ENCODE measurements at regions not wholly inside any gene's neighbourhood (a gene's known extent, or its start where the extent isn't known, plus 50 kb on each side); places are given as distances from the start of the nearest gene placed in this dataset.

DNA sequence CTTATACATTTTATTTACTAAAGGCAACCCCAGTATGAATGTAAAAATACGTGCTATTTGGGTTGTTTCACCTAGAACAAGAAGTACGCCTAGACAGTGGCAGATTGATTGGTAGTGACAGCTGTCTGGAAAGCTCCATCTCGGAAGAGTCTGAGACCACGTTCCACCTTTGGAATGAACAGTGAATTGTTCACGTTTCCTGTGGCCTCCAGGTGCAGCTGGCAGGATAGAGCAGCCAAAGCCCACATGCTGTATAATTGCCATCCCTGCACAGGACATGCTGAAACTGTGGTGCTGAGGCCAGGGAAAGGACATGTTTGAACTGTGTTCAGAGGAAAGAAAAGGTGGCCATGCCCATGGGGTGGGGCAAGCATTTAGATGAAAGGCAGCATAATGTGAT, 218.7 kb upstream of the MTNR1B start:
- CTCF ChIA-PET = no interaction called here
- Mint-ChIP-seq H3K27ac (no peak overlapping the region), H3K4me1 (no peaks in the 10 kb centered on the region), H3K9me3 (no peaks in the 10 kb centered on the region), H3K36me3 (ENCODE audit: low read depth) (no peaks in the 10 kb centered on the region), H3K4me3 (no peak overlapping the region), H3K27me3 (no peaks in the 10 kb centered on the region)
- POLR2A ChIA-PET = no interaction called here
- DNase-seq = no peak

DNA sequence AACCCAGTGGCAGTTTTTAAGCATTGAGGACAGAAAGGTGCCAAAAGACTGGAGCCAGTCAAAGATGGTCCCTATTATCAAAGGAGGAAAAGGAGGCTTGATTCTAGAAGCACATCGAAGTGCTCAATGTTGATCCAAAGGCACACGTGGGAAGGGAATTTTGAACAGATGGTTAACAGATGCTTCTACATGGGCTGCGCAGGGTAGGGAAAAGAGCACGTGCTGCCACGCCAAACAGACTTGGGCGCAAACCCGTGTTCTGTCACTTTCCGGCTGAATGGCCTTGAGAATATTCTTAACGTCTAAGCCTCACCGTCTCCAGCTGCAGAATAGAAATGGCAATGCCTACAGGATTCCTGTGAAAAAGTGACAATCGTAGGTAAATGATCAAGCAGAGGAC, 217.9 kb upstream of the MTNR1B start:
- no peaks in the 10 kb centered on the region for H3K27me3 Mint-ChIP-seq
- no peak for DNase-seq
- H3K36me3 Mint-ChIP-seq (ENCODE audit: low read depth) = no peaks in the 10 kb centered on the region
- no peaks in the 10 kb centered on the region for H3K9me3 Mint-ChIP-seq
- no peaks in the 10 kb centered on the region for H3K4me1 Mint-ChIP-seq
- H3K4me3 Mint-ChIP-seq = no peak overlapping the region
- no peak overlapping the region for H3K27ac Mint-ChIP-seq
- CTCF ChIA-PET = no interaction called here
- POLR2A ChIA-PET = no interaction called here

DNA sequence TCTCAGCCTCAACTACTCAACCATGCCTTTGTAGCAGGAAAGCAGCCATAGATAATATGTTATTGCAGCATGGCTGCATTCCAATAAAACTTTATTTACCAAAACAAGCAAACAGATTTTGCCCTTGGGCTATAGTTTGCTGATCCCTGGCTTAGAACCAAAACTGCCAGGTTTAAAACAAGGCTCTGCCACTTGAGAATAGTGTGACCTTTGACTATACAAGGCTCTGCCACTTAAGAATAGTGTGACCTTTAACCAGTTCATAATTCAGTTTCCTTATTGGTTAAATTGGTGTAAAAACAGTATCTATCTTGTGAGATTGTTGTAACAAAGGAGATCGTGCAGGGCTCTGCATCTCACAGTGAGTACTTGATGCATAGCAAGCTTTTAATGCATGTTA, 217.3 kb upstream of the MTNR1B start:
- Mint-ChIP-seq H3K27me3 (no peaks in the 10 kb centered on the region), H3K9me3 (no peaks in the 10 kb centered on the region), H3K36me3 (ENCODE audit: low read depth) (no peaks in the 10 kb centered on the region), H3K4me3 (no peak overlapping the region), H3K27ac (no peak overlapping the region), H3K4me1 (no peaks in the 10 kb centered on the region)
- ChIA-PET POLR2A (no interaction called here), CTCF (no interaction called here)
- DNase-seq = no peak

DNA sequence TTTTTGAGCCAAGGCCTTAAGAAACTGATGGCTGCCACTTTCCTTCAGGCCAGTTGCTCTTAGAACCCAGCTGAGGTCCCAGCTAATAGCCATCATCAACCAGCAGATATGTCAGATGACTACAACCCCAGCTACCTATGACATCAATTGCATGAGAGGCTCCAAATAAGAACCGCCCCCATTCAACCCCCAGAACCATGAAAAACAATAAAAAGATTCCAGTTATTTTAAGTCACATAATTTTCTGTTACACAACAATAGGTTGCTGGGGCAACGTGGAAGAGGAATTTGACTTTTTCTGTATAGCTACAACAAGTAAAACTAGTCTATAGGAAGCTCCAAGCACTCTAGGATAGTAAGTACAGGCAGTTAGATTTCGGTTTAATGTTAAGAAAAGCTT, 216.3 kb upstream of the MTNR1B start:
- ChIA-PET CTCF (no interaction called here), POLR2A (no interaction called here)
- H3K4me1 Mint-ChIP-seq = no peaks in the 10 kb centered on the region
- no peak overlapping the region for H3K4me3 Mint-ChIP-seq
- H3K27ac Mint-ChIP-seq = no peak overlapping the region
- H3K27me3 Mint-ChIP-seq = no peaks in the 10 kb centered on the region
- H3K36me3 Mint-ChIP-seq (ENCODE audit: low read depth) = no peaks in the 10 kb centered on the region
- H3K9me3 Mint-ChIP-seq = no peaks in the 10 kb centered on the region
- DNase-seq = no peak

DNA sequence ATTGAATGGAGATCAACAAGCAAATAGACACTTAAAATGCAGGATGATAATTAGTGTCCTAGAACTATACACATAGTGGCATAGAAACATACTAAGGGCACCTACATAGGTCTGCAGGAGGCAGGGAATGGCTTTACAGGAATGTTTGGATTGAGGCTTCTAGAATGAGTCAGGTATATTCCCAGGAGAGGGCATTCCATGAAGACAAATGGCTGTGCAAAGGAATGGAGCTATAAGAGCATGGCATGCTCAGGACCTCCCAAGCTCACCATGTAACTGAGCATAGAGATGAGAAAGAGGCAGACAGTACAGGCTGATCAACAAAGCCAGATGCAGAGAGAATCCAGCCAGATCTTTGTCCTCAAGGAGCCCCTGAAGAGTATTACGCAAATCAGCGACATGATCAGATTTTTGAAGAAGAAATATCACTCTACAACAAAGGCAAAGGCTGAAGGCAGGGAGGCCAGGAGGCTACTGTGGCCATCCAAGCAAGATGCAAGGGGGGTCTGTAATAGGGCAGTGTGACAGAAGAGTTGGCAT, 211.1 kb upstream of the MTNR1B start:
- H3K27ac Mint-ChIP-seq = no peak overlapping the region
- H3K4me3 Mint-ChIP-seq = no peak overlapping the region
- CTCF ChIA-PET = no interaction called here

DNA sequence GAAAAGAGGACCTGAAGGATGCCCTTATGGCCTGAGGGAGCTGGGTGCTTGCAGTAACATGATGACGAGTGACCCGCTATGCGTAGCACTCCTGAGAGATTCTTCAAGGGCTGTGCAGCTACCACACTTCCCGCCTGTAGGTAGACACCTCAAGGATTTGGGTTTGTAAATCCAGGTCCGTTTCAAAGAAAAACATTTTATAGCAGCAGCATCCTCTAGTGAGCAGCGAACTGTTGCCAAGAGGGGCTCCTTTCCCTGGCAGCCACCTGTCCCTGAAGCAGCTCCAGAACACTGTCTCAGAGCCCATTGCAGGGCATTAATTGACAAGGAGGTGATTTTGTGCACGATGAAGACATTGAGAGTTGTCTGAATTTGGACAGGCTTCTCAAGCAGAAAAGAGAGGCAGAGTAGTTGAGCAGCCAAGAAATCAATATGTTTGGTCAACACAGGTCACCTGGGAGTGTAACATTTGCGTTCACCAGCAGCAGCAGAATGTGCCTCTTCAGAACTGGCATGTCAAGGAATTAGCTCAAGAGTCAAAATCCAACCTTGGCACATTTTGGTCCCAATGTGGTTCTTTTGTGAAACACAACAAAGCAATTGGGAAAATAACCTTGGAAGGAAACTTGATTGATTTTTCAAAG, 209.8 kb upstream of the MTNR1B start:
- ChIA-PET POLR2A (no interaction called here), CTCF (no interaction called here)
- Mint-ChIP-seq H3K36me3 (ENCODE audit: low read depth) (no peaks in the 10 kb centered on the region), H3K4me1 (no peaks in the 10 kb centered on the region), H3K27ac (no peak overlapping the region), H3K4me3 (no peak overlapping the region), H3K9me3 (no peaks in the 10 kb centered on the region), H3K27me3 (no peaks in the 10 kb centered on the region)
- DNase-seq = no peak

More for the DNA sequence above, 211.1 kb upstream of the MTNR1B start:
- Mint-ChIP-seq H3K36me3 (ENCODE audit: low read depth) (no peaks in the 10 kb centered on the region), H3K4me1 (no peaks in the 10 kb centered on the region), H3K27me3 (no peaks in the 10 kb centered on the region), H3K9me3 (no peaks in the 10 kb centered on the region)
- no peak for DNase-seq
- POLR2A ChIA-PET = no interaction called here

DNA sequence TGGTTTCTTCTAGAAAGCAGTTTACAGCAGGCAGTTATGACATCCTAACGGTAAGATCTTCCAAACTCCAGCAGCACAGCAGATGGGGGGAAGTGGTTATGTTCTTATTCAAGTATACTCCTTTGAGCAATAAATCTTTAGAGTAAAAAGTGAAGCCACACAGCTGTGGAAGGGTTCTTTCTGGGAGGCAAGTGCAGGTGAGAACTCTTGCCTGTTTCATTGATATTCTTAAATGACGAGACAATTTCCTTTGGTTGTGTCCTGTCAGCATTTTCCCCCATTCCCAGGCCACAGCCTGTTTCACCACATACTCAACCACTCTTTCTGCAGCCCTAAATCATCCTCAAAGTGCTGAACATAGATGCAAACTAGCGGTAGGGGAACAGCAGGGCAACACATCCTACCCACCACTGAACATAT, 207.3 kb upstream of the MTNR1B start:
- Mint-ChIP-seq H3K27ac (no peak overlapping the region), H3K27me3 (peaks cover 2% of the 10 kb centered on the region), H3K9me3 (no peaks in the 10 kb centered on the region), H3K36me3 (ENCODE audit: low read depth) (no peaks in the 10 kb centered on the region), H3K4me1 (no peaks in the 10 kb centered on the region), H3K4me3 (no peak overlapping the region)
- POLR2A ChIA-PET = no interaction called here
- CTCF ChIA-PET = no interaction called here
- DNase-seq = no peak

DNA sequence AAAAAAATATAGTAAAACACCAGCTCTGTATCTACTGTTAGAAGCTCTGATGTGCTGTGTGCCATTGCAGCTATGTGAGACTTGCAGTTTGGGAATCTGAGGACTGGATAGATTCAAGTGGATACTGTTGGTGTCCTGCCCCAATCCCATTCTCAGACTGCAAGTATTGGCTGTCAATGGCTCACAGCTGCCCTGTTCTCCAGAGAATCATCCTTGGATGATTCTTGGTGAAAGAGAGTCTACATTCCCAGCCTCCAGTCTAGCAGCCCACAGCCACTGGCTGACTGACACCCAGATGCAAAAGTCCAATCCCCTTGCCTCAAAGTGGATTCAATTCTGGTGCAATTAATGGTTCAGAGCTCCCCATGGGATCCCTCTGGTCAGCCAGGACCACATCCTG, 206.1 kb upstream of the MTNR1B start:
- no peak overlapping the region for H3K27ac Mint-ChIP-seq
- H3K9me3 Mint-ChIP-seq = no peaks in the 10 kb centered on the region
- POLR2A ChIA-PET = no interaction called here
- CTCF ChIA-PET = no interaction called here
- DNase-seq = no peak
- no peaks in the 10 kb centered on the region for H3K4me1 Mint-ChIP-seq
- no peak overlapping the region for H3K4me3 Mint-ChIP-seq
- no peaks in the 10 kb centered on the region for H3K36me3 Mint-ChIP-seq (ENCODE audit: low read depth)
- peaks cover 6% of the 10 kb centered on the region for H3K27me3 Mint-ChIP-seq

DNA sequence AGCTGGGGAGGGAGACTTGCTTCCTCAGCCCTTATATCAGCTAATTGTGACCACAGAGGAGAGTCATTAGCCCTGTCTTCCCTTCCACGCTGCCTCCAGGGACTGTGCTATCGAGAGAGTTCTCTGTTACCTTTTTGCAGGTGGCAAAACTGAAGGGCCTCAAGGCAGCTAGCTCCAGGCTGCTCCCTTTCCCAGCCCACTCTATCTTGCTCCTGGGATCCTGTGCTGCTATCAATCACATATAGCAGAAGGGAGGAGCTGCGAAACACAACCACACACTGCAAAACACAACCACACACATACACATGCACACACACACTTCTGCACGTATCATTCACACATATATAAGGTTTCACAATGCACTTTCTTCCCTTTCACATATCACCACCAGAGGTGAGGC, 205.3 kb upstream of the MTNR1B start:
- Mint-ChIP-seq H3K27ac (no peak overlapping the region), H3K9me3 (no peaks in the 10 kb centered on the region), H3K4me1 (no peaks in the 10 kb centered on the region), H3K4me3 (no peak overlapping the region), H3K36me3 (ENCODE audit: low read depth) (no peaks in the 10 kb centered on the region), H3K27me3 (peaks cover 6% of the 10 kb centered on the region)
- DNase-seq = no peak
- CTCF ChIA-PET = no interaction called here
- POLR2A ChIA-PET = no interaction called here

DNA sequence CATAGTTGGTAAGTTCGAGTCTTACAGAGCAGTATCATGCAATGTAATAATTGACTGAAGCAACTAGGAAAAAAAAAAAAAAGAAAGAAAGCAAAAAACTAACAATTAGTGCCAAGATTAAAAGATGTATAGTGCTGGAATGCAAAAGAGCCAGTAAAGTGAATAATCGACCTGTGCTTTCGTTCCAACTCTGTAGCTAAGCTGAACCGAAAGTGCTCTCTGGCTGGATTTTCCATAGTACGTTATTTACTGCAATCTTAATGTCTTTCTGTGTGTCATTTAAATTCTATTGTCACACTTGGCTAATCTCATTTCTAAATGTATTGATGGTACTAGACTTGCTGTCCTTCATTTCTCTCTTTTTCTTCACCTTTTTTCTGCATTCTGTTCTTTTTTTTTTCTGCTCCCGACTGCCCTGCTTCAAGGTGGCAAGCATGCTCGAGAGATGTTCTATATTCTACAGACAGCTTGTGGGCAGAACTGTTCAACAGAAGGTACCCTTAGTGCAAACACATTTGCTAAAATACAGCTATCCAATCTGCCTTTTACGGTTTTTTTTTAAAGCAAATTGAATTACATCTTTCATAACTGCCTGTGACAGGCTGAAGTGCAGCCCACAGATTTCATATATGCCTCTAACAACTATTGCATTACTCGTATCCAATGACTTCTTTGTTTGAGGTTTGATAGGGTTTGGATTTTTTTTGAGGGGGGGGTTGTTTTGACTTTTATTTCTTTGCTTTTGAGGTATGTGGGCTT, 204.2 kb upstream of the MTNR1B start:
- H3K9me3 Mint-ChIP-seq = no peaks in the 10 kb centered on the region
- CTCF ChIA-PET = no interaction called here

DNA sequence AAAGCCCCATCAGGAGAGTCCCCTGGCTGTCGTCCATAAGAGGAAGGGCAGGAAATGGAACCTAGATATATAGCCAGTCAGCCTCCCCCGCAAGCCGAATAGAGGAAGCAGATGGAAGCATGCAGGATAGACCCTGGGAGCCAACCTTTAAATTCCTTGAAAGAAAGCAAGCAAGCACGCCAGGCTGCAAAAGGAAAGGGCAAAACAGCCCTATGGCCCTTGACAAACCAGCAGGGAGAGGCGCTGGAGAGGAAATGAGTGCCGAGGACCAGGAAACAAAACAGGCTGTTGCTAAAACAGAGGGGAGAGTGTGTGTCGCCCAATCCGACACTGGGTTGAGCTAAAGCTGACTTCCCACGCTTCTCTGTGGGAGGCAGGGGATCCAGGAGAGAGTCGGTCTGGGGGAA, 203.5 kb upstream of the MTNR1B start:
- no peak for DNase-seq
- Mint-ChIP-seq H3K27ac (no peak overlapping the region), H3K9me3 (no peaks in the 10 kb centered on the region), H3K36me3 (ENCODE audit: low read depth) (no peaks in the 10 kb centered on the region), H3K27me3 (peaks cover 6% of the 10 kb centered on the region), H3K4me3 (no peak overlapping the region), H3K4me1 (no peaks in the 10 kb centered on the region)
- ChIA-PET CTCF (no interaction called here), POLR2A (no interaction called here)

More for the DNA sequence above, 204.2 kb upstream of the MTNR1B start:
- Mint-ChIP-seq H3K4me3 (no peak overlapping the region), H3K4me1 (no peaks in the 10 kb centered on the region), H3K36me3 (ENCODE audit: low read depth) (no peaks in the 10 kb centered on the region), H3K27me3 (peaks cover 6% of the 10 kb centered on the region), H3K27ac (no peak overlapping the region)
- DNase-seq = no peak
- POLR2A ChIA-PET = no interaction called here

DNA sequence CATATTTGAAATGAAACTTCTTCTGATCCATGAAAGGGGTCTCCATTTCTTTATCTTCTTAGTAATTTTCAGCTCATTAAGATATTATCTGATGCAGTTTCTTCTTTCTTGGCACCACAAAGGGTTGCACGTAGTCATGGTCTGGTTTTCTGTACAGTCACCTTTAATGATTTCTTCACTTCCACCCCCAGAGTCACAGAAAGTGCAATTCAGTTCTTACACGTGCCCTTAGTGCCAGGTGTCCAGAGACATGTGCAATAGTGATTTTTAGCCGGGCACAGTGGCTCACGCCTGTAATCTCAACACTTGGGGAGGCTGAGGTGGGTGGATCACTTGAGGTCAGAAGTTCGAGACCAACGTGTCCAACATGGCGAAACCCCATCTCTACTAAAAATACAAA, 202.8 kb upstream of the MTNR1B start:
- POLR2A ChIA-PET = no interaction called here

DNA sequence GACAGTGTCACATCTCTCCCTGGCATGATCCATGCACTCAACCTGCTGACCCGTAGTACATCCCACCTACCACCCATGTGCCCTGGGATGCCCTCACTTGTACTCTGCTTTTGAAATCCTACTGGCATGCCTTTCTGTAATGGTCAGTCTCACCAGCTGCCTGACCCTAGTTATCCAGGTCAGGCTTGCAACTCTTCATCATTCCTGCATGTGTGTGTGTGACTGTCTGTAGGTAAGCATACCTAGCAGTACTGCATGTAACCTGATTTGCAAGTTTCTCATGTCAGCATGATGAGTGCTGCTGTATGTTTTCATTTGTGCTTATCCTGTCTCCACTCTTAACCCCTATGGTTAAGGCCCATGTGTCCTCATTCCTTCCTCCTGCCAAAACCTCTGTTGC, 202.0 kb upstream of the MTNR1B start:
- POLR2A ChIA-PET = no interaction called here
- Mint-ChIP-seq H3K4me1 (no peaks in the 10 kb centered on the region), H3K27me3 (peaks cover 6% of the 10 kb centered on the region), H3K36me3 (ENCODE audit: low read depth) (no peaks in the 10 kb centered on the region), H3K27ac (no peak overlapping the region), H3K9me3 (no peaks in the 10 kb centered on the region), H3K4me3 (no peak overlapping the region)
- CTCF ChIA-PET = no interaction called here
- DNase-seq = no peak

More for the DNA sequence above, 202.8 kb upstream of the MTNR1B start:
- CTCF ChIA-PET = no interaction called here
- H3K4me3 Mint-ChIP-seq = no peak overlapping the region
- no peaks in the 10 kb centered on the region for H3K9me3 Mint-ChIP-seq
- H3K36me3 Mint-ChIP-seq (ENCODE audit: low read depth) = no peaks in the 10 kb centered on the region
- H3K4me1 Mint-ChIP-seq = no peaks in the 10 kb centered on the region
- H3K27ac Mint-ChIP-seq = no peak overlapping the region
- H3K27me3 Mint-ChIP-seq = peaks cover 6% of the 10 kb centered on the region
- DNase-seq = no peak

DNA sequence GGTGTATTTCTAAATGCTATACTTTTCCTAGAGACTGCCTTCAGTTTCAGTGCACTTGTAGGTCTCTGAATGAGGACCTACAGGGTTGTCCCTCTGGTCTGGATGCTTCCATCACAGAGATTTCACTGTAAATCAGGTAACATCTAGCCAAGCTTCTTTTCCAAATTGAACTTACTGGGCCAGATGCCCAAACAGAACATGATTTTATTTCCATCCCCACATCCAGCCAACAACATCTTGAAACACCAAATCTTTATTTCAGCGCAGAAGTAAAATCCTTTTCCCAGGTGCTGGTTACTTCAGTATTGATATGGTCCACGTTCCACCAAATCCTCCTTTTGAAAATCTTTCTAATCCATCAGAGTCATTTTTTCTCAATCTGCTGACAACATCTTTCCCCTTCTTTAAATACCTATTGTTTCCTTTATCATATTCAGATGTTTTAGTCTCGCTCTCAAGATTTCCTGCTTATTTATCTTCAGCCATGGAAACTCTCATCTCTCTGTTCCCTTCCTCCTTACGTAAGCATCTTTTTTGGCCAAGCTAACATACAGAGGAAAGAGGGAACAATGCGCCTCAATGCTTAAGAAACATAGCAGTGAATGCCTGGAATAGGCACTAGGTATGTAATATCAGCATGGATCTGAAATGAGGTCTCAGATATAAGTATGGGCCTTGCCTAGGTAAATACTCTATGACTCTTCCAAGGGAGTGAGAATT, 201.2 kb upstream of the MTNR1B start:
- no peaks in the 10 kb centered on the region for H3K9me3 Mint-ChIP-seq
- ChIA-PET POLR2A (no interaction called here), CTCF (no interaction called here)
- DNase-seq = no peak
- no peak overlapping the region for H3K27ac Mint-ChIP-seq
- H3K27me3 Mint-ChIP-seq = peaks cover 6% of the 10 kb centered on the region
- H3K4me1 Mint-ChIP-seq = no peaks in the 10 kb centered on the region
- H3K4me3 Mint-ChIP-seq = no peak overlapping the region
- no peaks in the 10 kb centered on the region for H3K36me3 Mint-ChIP-seq (ENCODE audit: low read depth)
